TTC549 (cell line): ENCODE measurements at regions not wholly inside any gene's neighbourhood (a gene's known extent, or its start where the extent isn't known, plus 50 kb on each side); places are given as distances from the start of the nearest gene placed in this dataset.
"Not testable (repeated sequence)": the region's sequence is repeated elsewhere in the genome, so short reads cannot be mapped to it uniquely, and the experiment has no call there.

Source experiments
- FAIRE-seq: peaks from 2 replicates; lab custom pipeline; 2012; peaks lifted over from hg19 to GRCh38; lab: Jason Lieb, UNC

GRCh38 chr3:110957247-110958025 is 114.2 kb upstream of the NECTIN3 start:
- no peak for FAIRE-seq

- FAIRE-seq: no peak
Observed at GRCh38 chr3:110958313-110959147, 113.1 kb upstream of the NECTIN3 start.

GRCh38 chr3:110965976-110966375 is 105.6 kb upstream of the NECTIN3 start:
- no peak for FAIRE-seq

DNA sequence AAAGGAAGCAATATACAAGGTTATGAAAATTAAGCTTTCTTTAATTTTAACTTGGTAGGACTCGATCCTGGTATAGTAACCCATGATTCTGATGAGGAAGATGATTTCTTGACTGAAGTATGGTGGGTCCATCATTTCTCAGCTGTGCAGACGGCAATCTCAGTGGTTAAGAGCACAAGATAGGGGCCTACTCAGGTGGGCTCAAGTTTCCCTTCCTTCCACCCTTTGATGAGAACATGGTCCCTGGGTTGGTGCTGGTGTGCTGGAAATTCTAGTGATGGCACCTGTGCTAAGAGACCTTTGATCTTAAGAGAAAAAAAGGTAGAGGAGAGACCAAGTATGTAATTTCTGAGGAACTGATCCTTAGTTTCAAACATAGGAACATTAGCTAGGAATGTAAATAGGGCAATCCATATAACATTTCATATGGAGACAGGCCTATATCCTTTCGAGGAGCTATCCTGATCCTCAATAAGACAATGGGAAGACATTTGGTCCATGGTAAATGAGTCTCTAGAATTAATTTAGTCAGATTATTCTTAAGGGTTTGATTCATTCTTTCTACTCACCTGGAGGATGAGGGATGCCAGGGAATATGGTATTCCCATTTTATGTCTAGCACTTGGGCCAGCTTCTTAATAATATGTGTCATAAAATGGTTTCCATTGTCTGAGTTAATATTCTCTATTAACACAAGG is 104.5 kb upstream of the NECTIN3 start:
- FAIRE-seq: no peak

GRCh38 chr3:110968076-110968475 is 103.5 kb upstream of the NECTIN3 start:
- no peak for FAIRE-seq

DNA sequence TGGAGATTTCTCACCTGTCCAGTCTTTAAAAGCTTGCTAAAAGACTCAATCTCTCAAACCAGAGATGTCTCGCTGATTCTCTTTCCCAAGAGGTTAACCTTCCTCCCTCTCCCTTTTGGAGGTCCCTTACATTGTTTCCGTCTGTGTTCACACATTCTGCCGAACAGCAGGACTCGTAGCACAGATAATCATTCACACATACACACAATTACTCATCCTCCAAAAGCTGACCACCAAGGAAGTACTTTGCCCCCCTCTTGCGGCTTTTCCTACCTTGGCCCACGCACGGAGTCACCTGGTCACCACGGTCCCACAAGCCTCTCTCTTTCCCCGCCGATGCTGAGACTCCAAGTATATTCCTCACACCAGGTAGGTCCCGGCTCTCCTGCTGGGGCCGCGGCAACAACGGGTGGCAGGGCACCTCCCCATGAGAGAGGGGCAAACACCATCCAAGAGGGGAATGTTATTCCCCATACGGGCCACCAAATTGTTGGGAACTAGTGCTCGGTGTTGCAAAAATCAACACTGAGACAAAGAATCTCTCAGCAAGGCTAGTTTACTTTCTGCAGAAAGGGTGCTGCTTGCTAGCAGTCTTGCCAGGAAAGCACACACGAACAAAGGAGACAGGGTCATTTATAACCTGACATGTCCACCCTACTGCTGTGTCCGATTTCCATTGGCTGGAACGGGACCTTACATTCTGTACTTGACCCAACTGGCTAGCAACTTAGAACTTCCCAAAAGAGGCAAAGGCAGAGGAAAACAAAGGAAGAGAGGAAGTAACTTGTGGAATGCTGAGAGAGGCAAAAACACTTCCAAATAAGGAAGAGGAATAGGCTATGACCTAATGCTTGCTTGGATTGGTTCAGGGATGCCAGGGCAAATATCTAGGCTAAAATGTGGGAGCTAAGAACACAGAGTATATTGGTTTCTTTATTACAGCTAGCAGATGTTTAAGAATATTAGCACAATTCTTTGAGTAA is 102.1 kb upstream of the NECTIN3 start:
- no peak for FAIRE-seq

DNA sequence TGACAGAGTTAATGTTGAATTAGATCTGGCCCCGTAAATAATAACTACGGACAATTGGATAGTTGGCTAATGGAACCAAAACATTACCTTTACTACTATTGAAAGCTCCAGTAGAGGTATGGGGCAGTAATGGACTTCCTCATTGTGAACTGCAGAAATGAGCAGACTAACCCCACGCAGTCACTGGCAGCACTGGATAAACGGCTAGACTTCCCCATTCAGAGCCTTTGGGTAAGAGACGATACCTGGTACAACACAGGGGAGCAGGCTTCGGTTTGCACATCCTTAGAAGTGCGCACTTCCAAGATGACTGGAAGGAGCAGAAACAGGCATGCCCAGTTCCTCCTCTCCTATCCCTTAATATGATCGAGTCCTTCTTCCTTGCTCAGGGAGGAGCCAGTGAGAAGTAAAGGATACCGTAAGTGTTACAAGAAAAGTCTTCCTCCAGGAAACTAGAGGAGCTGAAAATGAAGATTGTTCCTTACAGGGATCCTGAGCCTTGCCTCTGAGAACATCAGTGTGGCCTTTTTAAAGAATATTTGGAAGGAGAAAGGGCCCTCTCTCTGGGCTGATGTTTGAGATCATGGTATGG is 100.5 kb upstream of the NECTIN3 start:
- FAIRE-seq: no peak

- FAIRE-seq: no peak
Observed at GRCh38 chr3:110973263-110973895, 98.2 kb upstream of the NECTIN3 start.

- no peak for FAIRE-seq
Observed at GRCh38 chr3:110974902-110975301, 96.7 kb upstream of the NECTIN3 start.

- FAIRE-seq: no peak
Observed at GRCh38 chr3:110984456-110985250, 87.0 kb upstream of the NECTIN3 start.

GRCh38 chr3:110989446-110989845 is 82.2 kb upstream of the NECTIN3 start:
- no peak for FAIRE-seq

DNA sequence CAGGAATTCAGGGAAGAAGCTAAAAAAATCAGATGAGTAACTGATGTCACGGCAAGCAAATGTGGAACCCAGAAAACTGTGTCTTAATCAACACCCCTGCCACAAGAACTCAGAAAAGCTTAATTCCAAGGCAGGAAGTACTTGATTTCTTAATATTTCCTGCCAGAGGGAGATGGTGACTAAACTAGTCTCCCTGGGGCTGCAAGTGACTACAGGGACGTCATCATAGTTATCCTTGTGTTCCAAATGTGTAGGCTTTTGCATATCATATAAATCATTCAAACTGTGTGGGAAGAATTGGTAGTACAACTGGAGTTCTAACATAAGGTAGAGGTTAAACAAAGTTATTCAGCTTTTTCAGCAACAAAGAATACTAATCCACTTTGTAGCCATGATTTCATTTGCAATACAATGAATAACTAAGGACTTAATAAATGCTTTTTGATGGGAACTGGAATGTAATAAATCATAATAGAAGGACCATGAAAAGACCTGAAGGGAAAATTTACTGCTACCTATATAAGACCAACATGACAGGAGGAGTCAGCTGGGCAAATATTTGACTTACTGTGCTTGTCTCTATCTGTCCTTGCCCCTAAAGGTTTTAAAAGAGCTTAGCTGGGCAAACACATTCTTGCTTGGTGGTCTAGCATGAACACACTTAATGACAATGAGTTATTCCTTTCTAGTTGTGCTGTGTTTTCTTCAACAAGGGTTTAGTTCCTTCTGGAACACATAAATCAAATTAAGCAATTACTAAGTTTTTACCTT is 76.0 kb upstream of the NECTIN3 start:
- FAIRE-seq: no peak

DNA sequence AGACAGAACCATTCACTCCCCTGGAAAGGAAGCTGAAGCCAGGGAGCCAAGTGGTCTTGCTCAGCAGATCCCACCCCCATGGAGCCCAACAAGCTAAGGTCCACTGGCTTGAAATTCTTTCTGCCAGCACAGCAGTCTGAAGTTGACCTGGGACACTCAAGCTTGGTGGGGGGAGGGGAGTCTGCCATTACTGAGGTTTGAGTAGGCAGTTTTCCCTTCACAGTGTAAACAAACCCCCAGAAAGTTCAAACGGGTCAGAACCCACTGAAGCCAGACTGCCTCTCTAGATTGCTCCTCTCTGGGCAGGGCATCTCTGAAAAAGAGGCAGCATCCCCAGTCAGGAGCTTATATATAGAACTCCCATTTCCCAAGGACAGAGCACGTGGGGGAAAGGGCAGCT is 72.8 kb upstream of the NECTIN3 start:
- not testable (repeated sequence) for FAIRE-seq

DNA sequence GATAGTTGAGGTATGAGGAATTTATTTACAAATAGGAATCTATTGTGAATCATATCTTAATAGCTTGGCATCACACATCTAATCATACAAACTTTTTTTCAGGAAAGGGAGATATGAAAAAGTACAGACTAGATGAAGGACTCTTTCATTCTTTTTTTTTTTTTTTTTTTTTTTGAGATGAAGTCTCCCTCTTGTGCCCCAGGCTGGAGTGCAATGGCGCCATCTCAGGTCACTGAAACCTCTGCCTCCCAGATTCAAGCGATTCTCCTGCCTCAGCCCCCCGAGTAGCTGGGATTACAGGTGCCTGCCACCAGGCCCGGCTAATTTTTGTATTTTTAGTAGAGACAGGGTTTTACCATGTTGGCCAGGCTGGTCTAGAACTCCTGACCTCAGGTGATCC is 65.1 kb upstream of the NECTIN3 start:
- FAIRE-seq: not testable (repeated sequence)

- no peak for FAIRE-seq
Observed at GRCh38 chr3:111012388-111013248, 59.0 kb upstream of the NECTIN3 start.
